Cardiac muscle cell (in vitro differentiated cells and primary cell): ENCODE measurements at regions not wholly inside any gene's neighbourhood (a gene's known extent, or its start where the extent isn't known, plus 50 kb on each side); places are given as distances from the start of the nearest gene placed in this dataset.

Experiments
- DNase-seq, 2 donors: peaks; one replicate each; pipeline versions ENCODE4 v3.0.0 to v3.0.0-alpha.2; 2010 to 2017; ENCODE audit warnings: low read depth in 1 of 2, low spot score in 1 of 2
- H3K27ac ChIP-seq: fragments of 200-600 bp; sonication (generic); 2 replicates; pipeline ENCODE4 v1.5.1; 2016
- H3K27me3 ChIP-seq: fragments of 200-600 bp; sonication (generic); 2 replicates; pipeline ENCODE4 v1.6.0; 2016; ENCODE audit warnings: control low read depth
- H3K36me3 ChIP-seq: fragments of 200-600 bp; sonication (generic); 2 replicates; pipeline ENCODE4 v1.5.1; 2016; ENCODE audit warnings: control low read depth
- H3K4me1 ChIP-seq: fragments of 200-600 bp; sonication (generic); 2 replicates; pipeline ENCODE4 v1.8.1; 2017; ENCODE audit warnings: low read depth, mild to moderate bottlenecking, mixed run types
- H3K4me3 ChIP-seq: fragments of 200-600 bp; sonication (generic); 2 replicates; pipeline ENCODE4 v1.5.1; 2016; ENCODE audit warnings: mild to moderate bottlenecking
- H3K9me3 ChIP-seq: fragments of 200-600 bp; sonication (generic); 2 replicates; pipeline ENCODE4 v1.5.1; 2017; ENCODE audit warnings: low read depth, mild to moderate bottlenecking, control low read depth
- CTCF ChIP-seq: IDR thresholded peaks from 2 replicates; pipeline ENCODE4 v1.5.1; 2012; ENCODE audit warnings: low read depth, mild to moderate bottlenecking, low read length

GRCh38 chr1:79457562-79458224 lies 451.2 kb upstream of the ADGRL4 start:
- Histone ChIP-seq H3K4me1 (no peaks in the 10 kb centered on the region), H3K27me3 (no peaks in the 10 kb centered on the region), H3K9me3 (no peaks in the 10 kb centered on the region), H3K27ac (no peak overlapping the region), H3K36me3 (no peaks in the 10 kb centered on the region), H3K4me3 (no peak overlapping the region)
- DNase-seq = no peak
- TF ChIP-seq CTCF = no peak

- peak in 1 of 2 donors; percentile 9 for DNase-seq
- no peak for TF ChIP-seq CTCF
- H3K27ac ChIP-seq = no peak overlapping the region
- no peaks in the 10 kb centered on the region for H3K27me3 ChIP-seq
- no peaks in the 10 kb centered on the region for H3K9me3 ChIP-seq
- no peaks in the 10 kb centered on the region for H3K4me1 ChIP-seq
- no peak overlapping the region for H3K4me3 ChIP-seq
- no peaks in the 10 kb centered on the region for H3K36me3 ChIP-seq
Measured at GRCh38 chr1:79448426-79448825, 441.9 kb upstream of the ADGRL4 start.

DNA sequence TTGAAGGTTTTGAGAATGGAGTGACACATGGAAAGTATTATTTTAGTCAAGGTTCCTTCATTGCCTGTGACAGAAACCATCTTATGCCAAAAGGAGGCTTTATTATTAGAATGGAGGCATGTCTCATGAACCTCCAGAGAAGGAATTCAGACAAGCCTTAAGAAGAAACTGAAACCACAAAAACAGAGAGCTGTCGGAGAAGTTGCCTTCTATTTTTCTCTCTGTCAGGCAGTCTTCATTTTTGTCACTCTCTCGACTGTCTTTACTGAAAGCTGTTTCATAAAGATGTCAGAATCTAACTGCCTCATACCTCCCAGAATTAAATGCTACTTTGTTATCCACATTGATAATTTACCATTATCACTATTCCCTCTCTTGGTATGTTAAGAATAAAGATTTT lies 434.7 kb upstream of the ADGRL4 start:
- Histone ChIP-seq H3K36me3 (no peaks in the 10 kb centered on the region), H3K4me3 (no peak overlapping the region), H3K4me1 (no peaks in the 10 kb centered on the region), H3K9me3 (no peaks in the 10 kb centered on the region), H3K27me3 (no peaks in the 10 kb centered on the region), H3K27ac (no peak overlapping the region)
- TF ChIP-seq CTCF = no peak
- no peak for DNase-seq

DNA sequence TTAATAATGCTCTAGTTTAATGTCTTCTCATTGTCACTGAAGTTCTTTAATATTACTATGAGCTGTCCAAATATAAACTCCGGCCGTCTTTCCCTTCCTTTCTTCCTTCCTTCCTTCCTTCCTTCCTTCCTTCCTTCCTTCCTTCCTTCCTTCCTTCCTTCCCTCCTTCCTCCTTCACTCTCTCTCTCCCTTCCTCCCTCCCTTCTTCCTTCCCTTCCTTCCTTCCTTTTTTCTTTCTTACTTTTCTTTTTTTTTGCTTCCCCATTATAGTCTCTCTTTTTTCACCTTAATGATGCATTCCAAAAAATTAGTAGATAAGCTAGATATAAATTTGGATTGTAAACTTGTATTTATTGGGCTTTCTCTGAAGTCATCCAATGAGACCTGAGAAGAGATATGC lies 431.0 kb upstream of the ADGRL4 start:
- no peak overlapping the region for H3K4me3 ChIP-seq
- H3K9me3 ChIP-seq = no peaks in the 10 kb centered on the region
- no peak for TF ChIP-seq CTCF
- no peak for DNase-seq
- H3K4me1 ChIP-seq = no peaks in the 10 kb centered on the region
- no peaks in the 10 kb centered on the region for H3K36me3 ChIP-seq
- H3K27ac ChIP-seq = no peak overlapping the region
- no peaks in the 10 kb centered on the region for H3K27me3 ChIP-seq

DNA sequence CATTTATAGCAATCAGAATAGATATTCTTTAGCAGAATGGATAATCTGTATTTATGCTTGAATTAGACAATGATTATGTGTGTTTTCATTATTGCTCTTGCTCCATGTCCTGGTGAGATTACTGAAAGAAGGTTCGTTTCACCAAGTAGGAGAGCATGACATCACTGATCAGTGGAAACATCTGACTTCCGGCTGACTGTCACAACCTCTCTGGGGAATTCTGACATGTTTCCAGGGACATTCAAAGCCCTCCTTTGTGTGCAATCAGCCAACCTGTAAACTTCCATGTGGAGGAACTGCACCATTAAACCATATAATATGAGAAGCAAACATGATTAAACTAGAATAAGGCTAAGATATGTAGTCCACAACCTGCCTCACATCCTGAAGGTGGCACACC lies 424.8 kb upstream of the ADGRL4 start:
- no peak for DNase-seq
- H3K27me3 ChIP-seq = no peaks in the 10 kb centered on the region
- no peak overlapping the region for H3K4me3 ChIP-seq
- H3K27ac ChIP-seq = no peak overlapping the region
- H3K9me3 ChIP-seq = no peaks in the 10 kb centered on the region
- H3K4me1 ChIP-seq = no peaks in the 10 kb centered on the region
- H3K36me3 ChIP-seq = no peaks in the 10 kb centered on the region
- TF ChIP-seq CTCF = no peak
